ENCODE measurements at regions not wholly inside any gene's neighbourhood (a gene's known extent, or its start where the extent isn't known, plus 50 kb on each side); places are given as distances from the start of the nearest gene placed in this dataset.

- intact Hi-C loops (cut with DNase I) = no loop called here
- Histone ChIP-seq H3K9me3 (no peaks in the 10 kb centered on the region), H3K27ac (no peak overlapping the region), H3K4me1 (no peaks in the 10 kb centered on the region), H3K36me3 (no peaks in the 10 kb centered on the region), H3K4me3 (no peak overlapping the region), H3K27me3 (no peaks in the 10 kb centered on the region)
- ATAC-seq = no peak
- DNase-seq = no peak
- TF ChIP-seq, protein P1, sequence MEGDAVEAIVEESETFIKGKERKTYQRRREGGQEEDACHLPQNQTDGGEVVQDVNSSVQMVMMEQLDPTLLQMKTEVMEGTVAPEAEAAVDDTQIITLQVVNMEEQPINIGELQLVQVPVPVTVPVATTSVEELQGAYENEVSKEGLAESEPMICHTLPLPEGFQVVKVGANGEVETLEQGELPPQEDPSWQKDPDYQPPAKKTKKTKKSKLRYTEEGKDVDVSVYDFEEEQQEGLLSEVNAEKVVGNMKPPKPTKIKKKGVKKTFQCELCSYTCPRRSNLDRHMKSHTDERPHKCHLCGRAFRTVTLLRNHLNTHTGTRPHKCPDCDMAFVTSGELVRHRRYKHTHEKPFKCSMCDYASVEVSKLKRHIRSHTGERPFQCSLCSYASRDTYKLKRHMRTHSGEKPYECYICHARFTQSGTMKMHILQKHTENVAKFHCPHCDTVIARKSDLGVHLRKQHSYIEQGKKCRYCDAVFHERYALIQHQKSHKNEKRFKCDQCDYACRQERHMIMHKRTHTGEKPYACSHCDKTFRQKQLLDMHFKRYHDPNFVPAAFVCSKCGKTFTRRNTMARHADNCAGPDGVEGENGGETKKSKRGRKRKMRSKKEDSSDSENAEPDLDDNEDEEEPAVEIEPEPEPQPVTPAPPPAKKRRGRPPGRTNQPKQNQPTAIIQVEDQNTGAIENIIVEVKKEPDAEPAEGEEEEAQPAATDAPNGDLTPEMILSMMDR (IDR thresholded peaks at IDR 0.05) = no peak
These were observed 63.6 kb upstream of the PTCHD1 start for GRCh38 chrX:23271026-23271425.

DNA sequence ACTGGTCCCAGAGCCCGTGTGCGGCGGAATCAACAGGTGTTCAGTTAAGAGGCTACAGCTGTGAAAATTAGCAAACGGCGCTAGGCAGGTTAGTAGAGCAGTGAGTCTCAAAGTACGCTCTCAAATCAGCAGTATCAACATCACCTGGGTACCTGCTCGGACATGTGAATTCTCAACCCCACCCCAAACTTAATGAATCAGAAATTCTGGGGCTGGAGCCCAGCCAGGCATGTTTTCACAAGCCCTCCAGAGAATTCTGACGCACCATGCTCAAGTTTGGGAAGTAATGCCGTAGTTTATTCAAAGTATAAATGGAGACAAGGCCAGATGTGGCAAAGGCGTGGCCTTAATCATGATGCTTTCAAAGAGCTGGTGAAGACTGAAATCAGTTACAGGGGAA is 58.2 kb upstream of the PTCHD1 start:
- H3K27ac ChIP-seq = no peak overlapping the region
- H3K27me3 ChIP-seq = no peaks in the 10 kb centered on the region
- H3K36me3 ChIP-seq = no peaks in the 10 kb centered on the region
- TF ChIP-seq, protein P1 (IDR thresholded peaks at IDR 0.05) = no peak
- no peak for DNase-seq
- no peaks in the 10 kb centered on the region for H3K9me3 ChIP-seq
- H3K4me3 ChIP-seq = no peak overlapping the region
- no peak for ATAC-seq
- no peaks in the 10 kb centered on the region for H3K4me1 ChIP-seq
- intact Hi-C loops (cut with DNase I) = no loop called here

Measured in left lung (tissue), 4 donors.